Activated CD4-positive, alpha-beta T cell treated with anti-CD3 and anti-CD28 coated beads, Interleukin-2, Interleukin-4, amounts not matched to agents 100 ng/mL and 50 ng/mL, durations not matched to agents 16 hours and 8 hours (primary cell): ENCODE measurements at regions not wholly inside any gene's neighbourhood (a gene's known extent, or its start where the extent isn't known, plus 50 kb on each side); places are given as distances from the start of the nearest gene placed in this dataset.

Experiments used
- DNase-seq: peaks from one replicate; pipeline ENCODE4 v3.0.0-alpha.2; 2020; ENCODE audit warnings: low spot score

DNA sequence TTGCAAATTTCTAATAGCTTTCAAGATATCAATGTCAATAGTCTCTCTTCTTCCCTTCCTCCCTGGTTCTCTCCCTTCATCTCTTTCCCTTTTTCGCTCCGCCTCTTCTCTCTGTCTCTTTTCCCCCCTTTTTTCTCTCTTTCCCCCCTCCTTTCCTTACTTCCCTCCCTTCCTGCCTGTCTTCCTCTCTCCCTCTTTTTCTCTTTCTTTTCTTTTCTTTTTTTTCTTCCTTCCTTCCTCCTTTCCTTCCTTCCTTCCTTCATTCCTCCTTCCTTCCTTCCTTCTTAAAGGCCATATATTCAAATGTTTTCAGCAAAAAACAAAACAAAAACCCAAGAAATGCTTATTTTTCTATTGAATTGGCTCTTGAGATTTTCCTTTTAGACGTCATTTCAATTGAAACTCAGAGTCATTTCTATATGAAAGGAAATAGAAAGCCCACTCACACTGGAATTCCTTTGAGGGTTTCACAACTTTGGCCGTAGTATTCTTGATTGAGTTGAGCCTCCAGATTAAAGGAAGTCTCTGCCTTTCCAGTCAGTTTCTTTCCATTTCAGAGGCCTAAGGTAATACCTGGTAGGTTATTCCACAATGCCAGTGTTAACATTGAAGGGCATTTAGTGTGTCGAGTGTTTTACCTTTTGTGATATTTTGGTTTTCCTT lies 551.5 kb downstream of the LMO4 start:
- no peak for DNase-seq

DNA sequence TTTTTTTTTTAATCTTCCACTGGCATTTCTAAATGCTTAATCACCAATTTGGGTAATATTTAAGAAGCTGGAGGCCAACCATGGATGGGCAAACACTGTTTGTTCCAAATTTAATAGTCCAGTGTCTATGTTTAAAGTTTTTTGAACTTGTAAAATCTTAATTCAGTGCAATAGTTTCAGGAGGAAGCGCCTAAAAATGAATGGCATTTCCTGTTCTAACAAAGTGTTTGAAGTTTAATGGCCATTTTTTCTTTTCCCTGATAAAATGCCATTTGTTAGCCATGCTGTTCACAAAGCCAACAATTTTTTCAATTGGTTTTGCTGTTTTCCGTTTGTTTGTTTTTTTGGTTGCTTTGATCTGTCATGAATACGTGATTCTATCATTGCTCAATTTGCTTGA lies 552.1 kb downstream of the LMO4 start:
- DNase-seq: no peak

- no peak for DNase-seq
Measured at GRCh38 chr1:87883906-87884305, 555.2 kb downstream of the LMO4 start.

DNA sequence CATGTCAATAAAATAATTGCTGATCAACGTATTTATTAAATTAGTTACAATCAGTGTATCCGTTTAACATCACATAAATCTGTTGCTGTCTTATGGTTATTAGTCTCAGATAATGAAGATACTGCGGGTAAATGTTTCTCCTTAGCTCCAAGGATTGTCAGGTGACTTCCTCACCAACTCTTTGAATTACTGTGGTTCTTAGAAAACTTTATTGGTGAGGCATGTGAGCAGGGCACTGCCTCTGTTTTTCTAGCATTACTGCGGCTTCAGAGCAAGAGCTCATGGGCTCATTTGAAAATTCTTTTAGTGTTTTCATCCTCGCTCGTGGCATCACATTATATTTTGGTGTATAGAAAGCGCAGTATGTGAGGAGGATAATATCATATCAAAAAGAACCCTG lies 555.9 kb downstream of the LMO4 start:
- DNase-seq: no peak

- DNase-seq: no peak
Measured at GRCh38 chr1:87885278-87886025, 556.8 kb downstream of the LMO4 start.

DNA sequence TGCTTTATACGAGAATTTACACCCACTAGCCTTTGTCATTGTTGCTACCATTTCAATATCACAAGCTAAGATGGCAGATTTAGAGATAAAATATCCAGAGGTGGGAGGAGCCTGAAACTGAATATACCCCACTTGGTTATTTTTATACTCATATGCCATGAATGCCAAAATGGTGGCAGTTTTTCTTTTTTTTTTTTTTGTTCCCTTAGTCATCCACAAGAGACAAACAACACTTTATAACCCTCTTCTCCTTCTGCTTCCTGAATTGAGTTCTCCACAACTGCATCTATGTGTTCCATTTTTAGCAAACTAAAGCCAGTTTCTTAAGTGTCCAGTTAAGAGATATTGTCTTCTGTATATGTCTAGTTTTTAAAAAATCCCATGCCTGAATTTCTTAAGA lies 558.4 kb downstream of the LMO4 start:
- no peak for DNase-seq

GRCh38 chr1:87888446-87888845 lies 559.8 kb downstream of the LMO4 start:
- DNase-seq: no peak

DNA sequence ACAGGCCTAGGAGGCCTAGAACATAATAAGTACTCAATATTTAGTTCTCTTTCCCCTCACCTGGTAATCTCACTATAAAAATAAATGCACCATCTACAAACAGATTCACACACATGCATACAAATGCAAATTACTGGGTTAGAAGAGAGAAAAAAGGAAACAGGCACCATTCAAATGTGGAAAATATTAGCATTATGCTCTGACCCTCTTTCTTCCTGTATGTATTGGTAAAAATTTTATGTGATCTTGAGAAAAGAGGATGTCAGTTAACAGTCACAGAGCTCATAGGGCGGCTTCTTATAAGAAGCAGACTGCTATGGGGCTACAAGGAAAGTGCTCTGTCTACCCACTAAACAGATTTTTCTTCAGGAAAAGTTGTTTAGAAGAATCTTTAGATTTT lies 565.4 kb downstream of the LMO4 start:
- DNase-seq: no peak

DNA sequence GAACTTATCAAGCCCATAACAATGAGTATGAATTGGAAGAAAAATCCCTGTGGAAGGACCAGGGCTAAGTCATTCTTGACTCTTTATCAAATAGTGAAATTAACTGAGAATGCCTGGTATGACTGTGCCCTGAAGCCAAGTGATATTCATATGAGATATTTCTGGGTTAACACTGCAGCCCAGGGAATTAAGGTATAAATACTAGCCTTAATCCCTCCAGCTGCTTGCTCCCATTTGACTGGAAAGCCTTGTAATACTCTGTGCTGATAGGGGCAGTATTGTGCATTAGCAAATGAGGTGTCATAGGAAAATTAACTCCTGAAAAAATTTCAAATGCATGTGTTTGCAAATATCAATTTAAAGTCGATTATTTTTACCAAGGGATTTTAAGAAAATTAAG lies 568.8 kb downstream of the LMO4 start:
- DNase-seq: no peak

- no peak for DNase-seq
Measured at GRCh38 chr1:87898431-87898830, 569.8 kb downstream of the LMO4 start.

GRCh38 chr1:87899017-87899416 lies 570.3 kb downstream of the LMO4 start:
- DNase-seq: no peak

- no peak for DNase-seq
Measured at GRCh38 chr1:87899746-87900145, 571.1 kb downstream of the LMO4 start.

DNA sequence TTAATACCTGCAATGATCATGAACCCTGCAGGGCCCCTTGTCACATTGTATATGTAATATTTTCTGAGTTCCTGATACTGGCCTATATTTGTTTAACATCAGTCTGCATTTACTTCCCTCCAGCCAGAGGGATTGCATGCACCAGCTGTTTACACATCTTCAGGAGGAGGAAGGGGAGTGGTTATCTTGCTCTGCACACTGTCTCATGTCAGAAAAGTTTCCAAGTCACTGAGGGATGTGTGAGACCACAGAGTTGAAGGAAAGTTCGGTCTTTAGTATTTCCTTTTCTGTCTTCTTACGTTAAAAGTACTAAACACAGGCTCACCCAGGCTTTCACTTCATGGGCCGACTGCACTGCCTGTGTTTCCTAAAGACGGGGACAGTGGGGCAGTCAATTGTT lies 574.1 kb downstream of the LMO4 start:
- DNase-seq: no peak

- DNase-seq: no peak
Measured at GRCh38 chr1:87903242-87903641, 574.6 kb downstream of the LMO4 start.

GRCh38 chr1:87904651-87905050 lies 576.0 kb downstream of the LMO4 start:
- DNase-seq: no peak

- DNase-seq: no peak
Measured at GRCh38 chr1:87905651-87906050, 577.0 kb downstream of the LMO4 start.

GRCh38 chr1:87906078-87906477 lies 577.4 kb downstream of the LMO4 start:
- DNase-seq: no peak

- DNase-seq: no peak
Measured at GRCh38 chr1:87913361-87913760, 584.7 kb downstream of the LMO4 start.

GRCh38 chr1:87914396-87914795 lies 585.7 kb downstream of the LMO4 start:
- DNase-seq: no peak

DNA sequence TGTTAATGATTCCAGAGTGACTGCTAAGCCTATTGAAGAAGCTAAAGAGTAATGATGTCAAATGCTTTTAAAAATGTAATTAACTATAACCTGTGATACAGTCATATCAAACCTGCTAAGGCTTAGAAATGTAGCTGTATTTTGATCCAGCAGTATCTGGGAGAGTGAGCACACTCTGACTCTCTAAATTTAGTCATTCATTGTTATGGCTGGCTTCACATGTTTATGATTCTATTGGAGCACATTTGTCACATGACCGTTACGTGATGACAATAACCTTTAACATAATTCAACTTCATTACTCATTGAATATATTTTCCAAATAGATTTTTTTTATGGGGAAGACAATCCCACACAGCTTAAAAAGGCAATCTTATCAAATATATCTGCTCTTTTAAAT lies 587.1 kb downstream of the LMO4 start:
- no peak for DNase-seq

GRCh38 chr1:87916965-87917364 lies 588.3 kb downstream of the LMO4 start:
- DNase-seq: no peak

- DNase-seq: no peak
Measured at GRCh38 chr1:87918398-87918797, 589.7 kb downstream of the LMO4 start.

DNA sequence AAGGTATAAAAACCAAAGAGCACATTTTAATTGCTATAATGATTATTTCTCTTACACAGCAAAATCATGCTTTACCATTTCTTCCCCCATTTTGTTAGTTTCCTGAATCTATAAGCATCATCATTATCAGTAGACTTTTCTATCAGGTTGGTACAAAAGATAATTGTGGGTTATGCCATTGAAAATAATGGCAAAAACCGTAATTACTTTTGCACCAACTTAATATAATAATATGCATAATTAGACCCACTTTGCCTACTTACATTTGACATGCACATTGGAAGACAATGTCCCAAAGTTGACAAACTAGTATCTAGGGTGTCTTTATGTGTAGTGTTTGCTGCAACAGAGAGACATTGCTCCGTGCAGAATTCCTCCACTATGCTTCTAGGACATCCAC lies 594.2 kb downstream of the LMO4 start:
- no peak for DNase-seq
